Activated CD4-positive, alpha-beta T cell treated with anti-CD3 and anti-CD28 coated beads for 48 hours (primary cell): ENCODE measurements at regions not wholly inside any gene's neighbourhood (a gene's known extent, or its start where the extent isn't known, plus 50 kb on each side); places are given as distances from the start of the nearest gene placed in this dataset.

Experiments used
- DNase-seq: peaks from one replicate; pipeline ENCODE4 v3.0.0-alpha.2; 2020

DNA sequence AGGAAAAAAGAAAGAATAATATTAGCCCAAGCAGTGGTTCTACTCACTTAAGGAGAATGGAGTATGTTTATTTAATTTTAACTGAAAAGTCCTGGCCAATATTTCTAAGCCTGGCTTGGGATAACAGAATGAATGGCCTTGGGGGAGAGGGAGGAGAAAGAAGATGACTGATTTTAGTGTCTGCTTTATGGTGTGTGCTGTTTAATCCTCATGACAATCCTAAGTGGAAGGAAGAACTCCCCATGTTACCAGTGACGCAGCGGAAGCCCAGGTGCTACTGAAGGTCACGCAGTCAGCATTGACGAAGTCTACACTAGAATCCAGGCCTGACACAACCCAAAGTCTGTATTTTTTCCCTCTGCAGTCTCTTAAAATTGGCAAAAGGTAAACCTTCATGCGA, 50.5 kb downstream of the PALM2AKAP2 start:
- no peak for DNase-seq

GRCh38 chr9:109831998-109832658, 52.1 kb downstream of the PALM2AKAP2 start:
- DNase-seq, result no peak

DNA sequence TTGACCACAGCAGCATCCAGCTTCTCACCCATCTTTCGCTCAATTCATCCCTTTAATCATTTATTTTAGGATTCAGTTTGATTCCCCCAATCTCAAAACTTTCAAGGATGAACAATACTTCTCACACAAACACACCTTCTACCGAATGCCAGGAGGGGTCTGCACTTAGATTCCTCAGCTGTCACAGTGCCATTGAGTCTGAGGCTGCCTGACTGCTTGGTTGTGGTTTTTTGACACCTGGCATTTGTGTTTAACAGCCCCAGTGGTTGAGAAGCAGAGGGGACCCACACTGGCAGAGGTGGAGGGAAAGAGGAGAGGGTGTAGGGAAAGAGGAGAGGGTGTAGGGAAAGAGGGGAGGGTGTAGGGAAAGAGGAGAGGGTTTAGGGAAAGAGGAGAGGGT, 54.9 kb downstream of the PALM2AKAP2 start:
- no peak for DNase-seq

DNA sequence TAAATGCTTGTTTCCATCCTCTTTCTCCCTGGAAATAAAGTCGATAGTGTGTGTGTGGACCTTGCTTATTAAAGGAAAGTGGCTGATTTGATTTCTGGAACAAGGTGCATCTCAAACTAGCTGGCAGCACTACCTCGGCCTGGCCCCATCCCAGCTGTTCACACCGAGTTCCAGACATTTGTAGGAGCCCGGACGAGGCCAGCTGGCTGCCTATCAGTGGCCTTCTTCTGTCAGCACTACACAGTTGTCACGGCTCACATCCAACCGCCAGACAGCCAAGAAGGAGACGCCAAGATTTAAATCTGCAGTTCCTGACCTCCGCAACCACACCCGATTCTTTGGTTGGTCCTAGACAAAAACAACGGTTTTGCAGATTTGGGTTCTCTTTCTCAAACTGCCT, 63.6 kb downstream of the PALM2AKAP2 start:
- no peak for DNase-seq

DNA sequence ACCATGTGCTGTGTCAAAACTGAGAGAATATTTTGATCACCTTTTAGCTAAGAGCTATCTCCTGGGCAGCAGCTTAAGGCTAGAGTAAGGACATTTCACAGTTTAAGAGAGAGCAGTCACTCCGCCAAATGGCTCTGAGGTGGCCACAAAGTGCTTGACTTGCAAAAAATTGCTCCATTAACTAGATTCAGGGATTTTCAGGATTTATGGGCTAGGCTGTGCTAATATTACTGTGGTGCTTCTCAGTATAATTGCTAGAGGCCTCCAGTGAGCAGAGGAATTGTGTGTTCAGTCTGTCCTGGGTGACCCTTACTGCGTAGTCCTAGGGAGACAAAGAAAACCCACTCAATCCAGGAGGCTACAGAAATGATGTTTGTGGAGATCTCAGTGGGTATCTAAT, 65.2 kb downstream of the PALM2AKAP2 start:
- DNase-seq, result no peak

- no peak for DNase-seq
Measured at GRCh38 chr9:109846776-109847175, 66.8 kb downstream of the PALM2AKAP2 start.

DNA sequence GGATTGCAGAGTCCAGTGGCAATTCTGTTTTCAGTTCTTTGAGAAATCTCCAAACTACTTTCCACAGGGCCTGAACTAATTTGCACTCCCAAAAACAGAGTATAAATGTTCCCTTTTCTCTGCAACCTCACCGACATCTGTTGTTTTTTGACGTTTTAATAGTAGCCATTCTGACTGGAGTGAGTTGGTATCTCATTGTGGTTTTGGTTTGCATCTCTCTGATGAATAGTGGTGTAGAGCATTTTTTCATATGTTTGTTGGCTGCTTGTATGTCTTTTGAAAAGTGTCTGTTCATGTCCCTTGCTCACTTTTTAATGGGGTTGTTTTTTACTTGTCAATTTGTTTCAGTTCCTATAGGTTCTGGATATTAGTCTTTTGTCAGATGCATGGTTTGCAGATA, 72.6 kb downstream of the PALM2AKAP2 start:
- DNase-seq, result no peak

- DNase-seq, result no peak
Measured at GRCh38 chr9:109855540-109855939, 75.5 kb downstream of the PALM2AKAP2 start.

- DNase-seq, result no peak
Measured at GRCh38 chr9:109856785-109857184, 76.8 kb downstream of the PALM2AKAP2 start.

DNA sequence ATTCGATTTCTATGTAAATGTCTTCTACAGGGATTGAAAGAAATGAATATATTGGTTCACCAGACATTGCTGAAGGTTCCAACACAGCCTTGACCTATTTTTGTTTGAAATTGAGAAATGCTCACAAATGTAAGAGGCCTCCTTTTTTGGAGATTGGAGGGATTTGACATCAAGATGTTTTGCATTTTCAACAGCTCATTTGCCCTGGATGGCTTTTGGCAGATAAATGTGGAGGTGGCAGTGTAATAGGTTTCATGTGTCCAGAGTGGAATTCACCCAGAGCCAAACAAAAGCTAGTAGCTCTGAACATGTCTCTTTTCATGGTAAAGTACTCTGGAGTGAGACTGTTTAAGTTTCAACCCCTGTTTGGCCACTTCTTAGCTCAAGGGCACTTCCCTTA, 77.3 kb downstream of the PALM2AKAP2 start:
- DNase-seq, result no peak

DNA sequence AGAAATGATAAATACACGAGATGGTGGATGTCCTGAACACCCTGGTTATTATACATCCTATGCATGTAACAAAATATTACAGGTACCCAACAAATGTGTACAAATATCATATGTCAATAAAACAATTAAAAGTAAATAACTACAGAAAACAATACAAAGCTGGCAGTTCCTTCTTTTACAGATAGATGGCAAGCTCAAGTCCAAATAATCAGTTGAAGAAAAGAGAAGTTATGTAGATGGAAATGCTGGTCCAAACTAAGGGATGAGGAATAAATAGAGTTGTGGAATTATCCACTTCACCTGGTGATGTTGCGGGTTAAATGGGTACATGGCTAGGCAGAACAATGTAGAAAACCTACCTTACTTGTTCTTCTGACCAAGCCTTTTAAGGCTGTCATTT, 79.4 kb downstream of the PALM2AKAP2 start:
- no peak for DNase-seq

DNA sequence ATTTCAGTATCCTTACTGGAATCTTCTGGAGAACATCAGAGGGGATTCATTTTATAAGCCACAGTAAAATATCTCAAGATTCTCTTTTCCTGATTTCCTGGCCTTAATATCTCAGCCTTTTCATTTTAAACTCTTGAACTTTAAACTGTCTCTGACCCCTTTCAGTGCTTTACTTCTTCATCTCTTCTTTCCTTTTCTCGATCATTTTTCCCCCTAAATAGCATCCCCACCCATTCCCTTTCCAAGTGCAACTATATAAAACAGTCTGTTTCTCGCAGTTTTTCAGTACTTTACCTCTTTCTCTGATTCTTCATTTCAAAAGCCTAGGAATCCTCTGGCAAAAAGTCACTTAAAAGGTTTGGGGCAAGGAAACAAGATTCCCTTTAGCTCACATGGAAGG, 80.5 kb downstream of the PALM2AKAP2 start:
- DNase-seq, result no peak

DNA sequence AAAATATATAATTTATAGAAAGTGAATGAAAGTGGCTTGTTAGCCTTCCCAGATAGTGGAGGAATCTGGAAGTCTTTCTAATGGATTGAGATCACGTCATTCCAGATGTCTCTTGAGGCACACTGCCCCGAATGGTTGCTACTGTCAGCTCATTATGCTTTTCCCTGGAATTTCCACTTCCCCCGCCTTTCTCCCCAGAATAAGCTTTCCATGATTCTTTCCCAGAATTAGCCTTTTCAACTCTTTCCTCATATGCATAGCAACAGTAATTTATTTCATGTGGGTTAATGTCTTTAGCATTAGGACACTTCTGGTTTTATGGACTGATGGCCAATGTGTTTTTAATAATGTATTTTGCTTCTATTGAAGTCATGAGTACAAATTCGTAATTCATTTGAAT, 81.5 kb downstream of the PALM2AKAP2 start:
- DNase-seq, result no peak

- DNase-seq, result no peak
Measured at GRCh38 chr9:109861918-109862317, 81.9 kb downstream of the PALM2AKAP2 start.

DNA sequence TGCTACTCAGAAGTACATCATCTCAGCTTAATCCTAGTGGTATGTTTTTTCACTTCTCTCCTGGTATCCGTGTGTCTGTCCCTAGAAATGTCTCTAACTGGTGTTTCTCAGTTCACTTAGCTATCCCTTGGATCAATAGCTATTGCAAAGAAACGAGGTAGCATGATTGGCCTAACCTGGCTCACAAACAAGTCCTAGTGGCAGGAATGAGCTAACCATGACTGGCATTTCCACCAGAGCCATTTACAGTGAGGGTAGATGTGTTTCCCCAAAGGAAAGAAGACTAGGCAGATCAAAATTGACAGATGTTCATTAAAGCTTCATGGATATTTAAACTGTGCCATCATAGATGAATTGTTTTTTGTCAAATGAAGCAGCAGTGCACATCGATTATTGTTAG, 82.5 kb downstream of the PALM2AKAP2 start:
- DNase-seq, result no peak

- no peak for DNase-seq
Measured at GRCh38 chr9:109863961-109864360, 84.0 kb downstream of the PALM2AKAP2 start.

DNA sequence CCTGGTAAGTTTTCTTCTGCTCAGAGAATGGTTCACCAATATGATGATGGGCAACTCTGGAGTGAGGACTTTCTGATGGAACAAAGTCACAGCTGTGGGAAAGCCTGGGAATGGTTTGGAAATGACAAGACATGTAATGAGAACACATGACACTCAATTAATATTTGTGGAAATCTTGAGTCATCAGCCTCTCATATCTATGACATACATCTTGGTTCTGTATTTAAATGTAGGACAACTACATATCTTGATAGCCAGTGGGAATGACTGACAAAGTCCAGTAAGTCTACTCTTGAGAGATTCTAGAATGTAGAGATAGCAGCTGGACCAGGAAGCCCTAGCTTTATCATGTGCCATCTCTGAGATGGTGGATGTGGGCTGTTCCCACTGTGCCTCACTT, 85.5 kb downstream of the PALM2AKAP2 start:
- DNase-seq, result no peak

- no peak for DNase-seq
Measured at GRCh38 chr9:109868207-109868606, 88.2 kb downstream of the PALM2AKAP2 start.

GRCh38 chr9:109868722-109869121, 88.7 kb downstream of the PALM2AKAP2 start:
- no peak for DNase-seq

DNA sequence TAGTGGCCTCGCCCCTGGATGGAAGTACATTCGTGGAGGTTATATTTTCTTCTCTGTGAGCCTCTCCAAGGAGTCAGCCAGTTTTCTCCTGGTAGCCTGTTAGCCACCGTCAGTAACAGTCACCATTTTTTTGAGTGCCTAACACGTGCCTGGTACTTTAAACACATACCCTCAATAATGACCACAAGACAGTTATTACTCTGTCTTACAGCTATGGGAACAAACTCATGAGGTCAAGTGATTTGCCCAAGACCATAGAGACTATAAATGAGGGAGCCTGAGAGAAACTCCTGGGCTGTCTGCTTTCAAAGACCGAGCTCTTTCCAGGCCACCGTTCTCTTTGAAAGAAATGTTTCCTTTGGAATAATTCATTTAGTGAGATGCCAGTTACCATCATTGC, 90.4 kb downstream of the PALM2AKAP2 start:
- no peak for DNase-seq

- DNase-seq, result no peak
Measured at GRCh38 chr9:109872901-109873300, 92.9 kb downstream of the PALM2AKAP2 start.

GRCh38 chr9:109875495-109876129, 95.6 kb downstream of the PALM2AKAP2 start:
- no peak for DNase-seq

- peak; percentile 57 for DNase-seq
Measured at GRCh38 chr9:109880276-109881169, 100.5 kb downstream of the PALM2AKAP2 start.

GRCh38 chr9:109883623-109884022, 103.6 kb downstream of the PALM2AKAP2 start:
- no peak for DNase-seq
